Mesendoderm (in vitro differentiated cells): ENCODE measurements at regions not wholly inside any gene's neighbourhood (a gene's known extent, or its start where the extent isn't known, plus 50 kb on each side); places are given as distances from the start of the nearest gene placed in this dataset. TPM values are rescaled to one million over a fixed set of nuclear protein-coding genes. Genes with fewer than 3 reads are reported as not detected.

ENCODE experiments used
- small RNA-seq: library from polyadenylated mRNA; stranded (forward); fragments of <200 nt; extraction: miRNeasy Mini kit (QIAGEN cat#:217004); gene quantifications from one replicate; pipeline ENCODE3, GENCODE V24; 2013; ENCODE audit not compliant: insufficient read depth

Small RNAs in the stretch of these regions (small RNA-seq; reads per million reads assigned to genes)
- gene RF00019 (not detected), gene RF00096 (not detected), gene RNU6-901P (not detected)
